ENCODE measurements at regions not wholly inside any gene's neighbourhood (a gene's known extent, or its start where the extent isn't known, plus 50 kb on each side); places are given as distances from the start of the nearest gene placed in this dataset.

DNA sequence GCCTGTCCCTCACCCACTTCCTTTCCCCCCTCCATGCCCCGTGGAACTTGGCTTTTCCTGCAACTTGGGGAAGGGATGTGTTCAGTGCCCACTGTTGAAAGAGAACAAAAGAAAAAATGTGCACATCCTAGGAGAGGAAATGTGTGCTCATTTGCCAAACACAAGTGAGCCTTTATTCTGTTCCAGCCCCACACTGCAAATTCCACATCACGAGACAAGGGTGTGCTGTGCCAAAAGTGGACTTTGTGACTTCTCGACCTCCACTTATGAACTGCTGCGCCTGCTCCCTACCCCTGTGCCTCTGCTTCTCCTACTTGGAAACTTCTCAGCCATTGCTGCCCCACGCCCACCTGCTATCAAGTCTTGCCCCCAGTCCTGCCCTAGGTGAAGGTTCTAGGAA is 97.0 kb upstream of the GRIK3 start:
- TF ChIP-seq, protein P1, sequence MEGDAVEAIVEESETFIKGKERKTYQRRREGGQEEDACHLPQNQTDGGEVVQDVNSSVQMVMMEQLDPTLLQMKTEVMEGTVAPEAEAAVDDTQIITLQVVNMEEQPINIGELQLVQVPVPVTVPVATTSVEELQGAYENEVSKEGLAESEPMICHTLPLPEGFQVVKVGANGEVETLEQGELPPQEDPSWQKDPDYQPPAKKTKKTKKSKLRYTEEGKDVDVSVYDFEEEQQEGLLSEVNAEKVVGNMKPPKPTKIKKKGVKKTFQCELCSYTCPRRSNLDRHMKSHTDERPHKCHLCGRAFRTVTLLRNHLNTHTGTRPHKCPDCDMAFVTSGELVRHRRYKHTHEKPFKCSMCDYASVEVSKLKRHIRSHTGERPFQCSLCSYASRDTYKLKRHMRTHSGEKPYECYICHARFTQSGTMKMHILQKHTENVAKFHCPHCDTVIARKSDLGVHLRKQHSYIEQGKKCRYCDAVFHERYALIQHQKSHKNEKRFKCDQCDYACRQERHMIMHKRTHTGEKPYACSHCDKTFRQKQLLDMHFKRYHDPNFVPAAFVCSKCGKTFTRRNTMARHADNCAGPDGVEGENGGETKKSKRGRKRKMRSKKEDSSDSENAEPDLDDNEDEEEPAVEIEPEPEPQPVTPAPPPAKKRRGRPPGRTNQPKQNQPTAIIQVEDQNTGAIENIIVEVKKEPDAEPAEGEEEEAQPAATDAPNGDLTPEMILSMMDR (IDR thresholded peaks at IDR 0.05; ENCODE audit: extremely low read depth in 1 of 2, insufficient read depth in 1 of 2, low read depth in 1 of 2, low read length in 2 of 2) = no peak
- TF ChIP-seq POLR2AphosphoS5 (IDR thresholded peaks at IDR 0.05; ENCODE audit: insufficient read depth, low read depth, low read length) (no peak), POLR2A (IDR thresholded peaks at IDR 0.05; ENCODE audit: low read depth, low read length) (no peak), FOS (IDR thresholded peaks at IDR 0.05; ENCODE audit: borderline replicate concordance, insufficient read depth, low read length) (no peak)
- TF ChIP-seq, protein P2, sequence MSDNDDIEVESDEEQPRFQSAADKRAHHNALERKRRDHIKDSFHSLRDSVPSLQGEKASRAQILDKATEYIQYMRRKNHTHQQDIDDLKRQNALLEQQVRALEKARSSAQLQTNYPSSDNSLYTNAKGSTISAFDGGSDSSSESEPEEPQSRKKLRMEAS (IDR thresholded peaks at IDR 0.05; ENCODE audit: insufficient read depth, insufficient read length) = no peak

Data from endothelial cell of umbilical vein (primary cell).